ENCODE measurements at regions not wholly inside any gene's neighbourhood (a gene's known extent, or its start where the extent isn't known, plus 50 kb on each side); places are given as distances from the start of the nearest gene placed in this dataset.

GRCh38 chr4:129415004-129415403 is 319.1 kb downstream of the C4orf33 start:
- H3K4me3 ChIP-seq (ENCODE audit: low read depth in 1 of 2, low read length in 2 of 2): no peak overlapping the region
- H3K9ac ChIP-seq (ENCODE audit: low read depth, low read length): no peak overlapping the region
- H3K4me2 ChIP-seq (ENCODE audit: insufficient read depth, low read length): no peak overlapping the region
- no peaks in the 10 kb centered on the region for H3K36me3 ChIP-seq (ENCODE audit: insufficient read depth, low read length)
- no peak overlapping the region; the same call in 1 of the 2 replicates for H2AFZ ChIP-seq (ENCODE audit: low read depth, low read length)
- no peaks in the 10 kb centered on the region for H3K9me3 ChIP-seq (ENCODE audit: insufficient read depth, low read length, severe bottlenecking)
- H3K79me2 ChIP-seq (ENCODE audit: insufficient read depth, low read length): no peaks in the 10 kb centered on the region
- no peaks in the 10 kb centered on the region for H4K20me1 ChIP-seq (ENCODE audit: insufficient read depth, low read length)
- no peak for ATAC-seq (ENCODE audit: insufficient read depth, low read depth)
- DNase-seq: no peak
- no peaks in the 10 kb centered on the region for H3K4me1 ChIP-seq (ENCODE audit: insufficient read depth, low read length)
- TF ChIP-seq CTCF (IDR thresholded peaks at IDR 0.05; ENCODE audit: borderline replicate concordance, extremely low read depth, low read length, poor library complexity, severe bottlenecking): no peak
- TF ChIP-seq EZH2 (IDR thresholded peaks at IDR 0.05; ENCODE audit: borderline replicate concordance, low read depth, low read length, severe bottlenecking): no peak
- no peaks in the 10 kb centered on the region for H3K27me3 ChIP-seq (ENCODE audit: insufficient read depth, low read length, poor library complexity)
- no peak overlapping the region for H3K27ac ChIP-seq (ENCODE audit: low read length)

- no peak overlapping the region for H3K27ac ChIP-seq (ENCODE audit: low read length)
- no peak overlapping the region for H2AFZ ChIP-seq (ENCODE audit: low read depth, low read length)
- no peaks in the 10 kb centered on the region for H3K27me3 ChIP-seq (ENCODE audit: insufficient read depth, low read length, poor library complexity)
- H3K4me3 ChIP-seq (ENCODE audit: low read depth in 1 of 2, low read length in 2 of 2): no peak overlapping the region
- H3K36me3 ChIP-seq (ENCODE audit: insufficient read depth, low read length): no peaks in the 10 kb centered on the region
- no peaks in the 10 kb centered on the region for H3K4me1 ChIP-seq (ENCODE audit: insufficient read depth, low read length)
- H3K9me3 ChIP-seq (ENCODE audit: insufficient read depth, low read length, severe bottlenecking): no peaks in the 10 kb centered on the region
- H3K4me2 ChIP-seq (ENCODE audit: insufficient read depth, low read length): no peak overlapping the region
- H3K79me2 ChIP-seq (ENCODE audit: insufficient read depth, low read length): no peaks in the 10 kb centered on the region
- DNase-seq (no peak), ATAC-seq (ENCODE audit: insufficient read depth, low read depth) (no peak)
- no peaks in the 10 kb centered on the region for H4K20me1 ChIP-seq (ENCODE audit: insufficient read depth, low read length)
- H3K9ac ChIP-seq (ENCODE audit: low read depth, low read length): no peak overlapping the region
- TF ChIP-seq CTCF (IDR thresholded peaks at IDR 0.05; ENCODE audit: borderline replicate concordance, extremely low read depth, low read length, poor library complexity, severe bottlenecking) (no peak), EZH2 (IDR thresholded peaks at IDR 0.05; ENCODE audit: borderline replicate concordance, low read depth, low read length, severe bottlenecking) (no peak)
Measured at GRCh38 chr4:129420637-129421036, 324.7 kb downstream of the C4orf33 start.

- H3K9ac ChIP-seq (ENCODE audit: low read depth, low read length): no peak overlapping the region
- no peak overlapping the region for H2AFZ ChIP-seq (ENCODE audit: low read depth, low read length)
- no peaks in the 10 kb centered on the region for H3K27me3 ChIP-seq (ENCODE audit: insufficient read depth, low read length, poor library complexity)
- H3K27ac ChIP-seq (ENCODE audit: low read length): no peak overlapping the region
- H3K4me2 ChIP-seq (ENCODE audit: insufficient read depth, low read length): no peak overlapping the region
- no peaks in the 10 kb centered on the region for H3K9me3 ChIP-seq (ENCODE audit: insufficient read depth, low read length, severe bottlenecking)
- no peaks in the 10 kb centered on the region for H3K4me1 ChIP-seq (ENCODE audit: insufficient read depth, low read length)
- H3K79me2 ChIP-seq (ENCODE audit: insufficient read depth, low read length): no peaks in the 10 kb centered on the region
- no peak for TF ChIP-seq EZH2 (IDR thresholded peaks at IDR 0.05; ENCODE audit: borderline replicate concordance, low read depth, low read length, severe bottlenecking)
- no peak for TF ChIP-seq CTCF (IDR thresholded peaks at IDR 0.05; ENCODE audit: borderline replicate concordance, extremely low read depth, low read length, poor library complexity, severe bottlenecking)
- DNase-seq (no peak), ATAC-seq (ENCODE audit: insufficient read depth, low read depth) (no peak)
- H3K36me3 ChIP-seq (ENCODE audit: insufficient read depth, low read length): no peaks in the 10 kb centered on the region
- H3K4me3 ChIP-seq (ENCODE audit: low read depth in 1 of 2, low read length in 2 of 2): no peak overlapping the region
- H4K20me1 ChIP-seq (ENCODE audit: insufficient read depth, low read length): no peaks in the 10 kb centered on the region
Measured at GRCh38 chr4:129422277-129422676, 326.3 kb downstream of the C4orf33 start.

GRCh38 chr4:129428454-129428853 is 332.5 kb downstream of the C4orf33 start:
- Histone ChIP-seq H3K4me1 (ENCODE audit: insufficient read depth, low read length) (no peaks in the 10 kb centered on the region), H3K4me2 (ENCODE audit: insufficient read depth, low read length) (no peak overlapping the region), H2AFZ (ENCODE audit: low read depth, low read length) (no peak overlapping the region), H3K36me3 (ENCODE audit: insufficient read depth, low read length) (no peaks in the 10 kb centered on the region), H4K20me1 (ENCODE audit: insufficient read depth, low read length) (no peaks in the 10 kb centered on the region), H3K27me3 (ENCODE audit: insufficient read depth, low read length, poor library complexity) (no peaks in the 10 kb centered on the region), H3K4me3 (ENCODE audit: low read depth in 1 of 2, low read length in 2 of 2) (no peak overlapping the region), H3K9me3 (ENCODE audit: insufficient read depth, low read length, severe bottlenecking) (no peaks in the 10 kb centered on the region), H3K79me2 (ENCODE audit: insufficient read depth, low read length) (no peaks in the 10 kb centered on the region), H3K27ac (ENCODE audit: low read length) (no peak overlapping the region), H3K9ac (ENCODE audit: low read depth, low read length) (no peak overlapping the region)
- no peak for DNase-seq
- ATAC-seq (ENCODE audit: insufficient read depth, low read depth): no peak
- TF ChIP-seq CTCF (IDR thresholded peaks at IDR 0.05; ENCODE audit: borderline replicate concordance, extremely low read depth, low read length, poor library complexity, severe bottlenecking) (no peak), EZH2 (IDR thresholded peaks at IDR 0.05; ENCODE audit: borderline replicate concordance, low read depth, low read length, severe bottlenecking) (no peak)

All from DND-41 (cell line).